K562 (cell line): ENCODE measurements at regions not wholly inside any gene's neighbourhood (a gene's known extent, or its start where the extent isn't known, plus 50 kb on each side); places are given as distances from the start of the nearest gene placed in this dataset.
A peak's percentile ranks its signal among the peaks of the same experiment; 100 is the strongest.
"Not testable (repeated sequence)": the region's sequence is repeated elsewhere in the genome, so short reads cannot be mapped to it uniquely, and the experiment has no call there.

ENCODE experiments used
- ATAC-seq: fragments of 200-7000 bp; cut with Tn5 transposase; 3 replicates; pipeline ENCODE4 v1.9.1; 2020; ENCODE audit warnings: moderate library complexity
- BruUV-seq: library from RNA; stranded (reverse); fragments of 400-500 nt; replicated peaks from 2 replicates; lab custom pipeline; 2021; lab: Mats Ljungman, UMichigan
- CTCF ChIA-PET: fragments of 300-600 bp; formaldehyde crosslinking; extraction: SDS; loops from one replicate; lab custom pipeline; 2021; ENCODE audit warnings: low intra/inter-chr PET ratio; lab: Yijun Ruan, JAX
- POLR2A ChIA-PET: fragments of 300-600, 350-650 bp; sonication (Branson Sonifier 250); formaldehyde crosslinking; extraction: SDS; loops from one replicate; lab custom pipeline; 2021; ENCODE audit warnings: antibody characterized with exemption, inconsistent platforms; lab: Yijun Ruan, JAX
- DNase-seq, 4 experiments: peaks; one replicate each; pipeline versions ENCODE4 v3.0.0 to v3.0.0-alpha.2; 2011 to 2018; ENCODE audit warnings: low spot score in 3 of 4, mixed read lengths in 3 of 4; ENCODE audit errors: extremely low read depth in 1 of 4
- FAIRE-seq: peaks from 2 replicates; lab custom pipeline; 2011; peaks lifted over from hg19 to GRCh38; lab: Jason Lieb, UNC
- H2AFZ ChIP-seq: 2 replicates; pipeline ENCODE4 v1.6.0; 2011; ENCODE audit warnings: low read depth, low read length, control low read depth, inconsistent platforms
- H3K27ac ChIP-seq: fragments of 200-600 bp; 3 replicates; pipeline ENCODE4 v1.8.0; 2011; ENCODE audit warnings: low read depth, mild to moderate bottlenecking, control low read depth, inconsistent platforms, low read length, moderate library complexity, mixed read lengths; ENCODE audit errors: extremely low read depth
- H3K27me3 ChIP-seq, 2 experiments: fragments of 300-600 bp in 1 of 2; 2 replicates in 1 of 2; 3 replicates in 1 of 2; pipeline versions ENCODE4 v1.6.0 to v1.8.0; 2011; ENCODE audit warnings: inconsistent platforms in 2 of 2, low read length in 2 of 2, mild to moderate bottlenecking in 1 of 2, mixed read lengths in 1 of 2, moderate library complexity in 1 of 2; ENCODE audit not compliant: control insufficient read depth in 2 of 2, insufficient read depth in 2 of 2
- H3K36me3 ChIP-seq: fragments of 300-600 bp; 3 replicates; pipeline ENCODE4 v1.8.0; 2011; ENCODE audit warnings: mild to moderate bottlenecking, low read length, inconsistent platforms; ENCODE audit not compliant: control insufficient read depth, insufficient read depth
- H3K4me1 ChIP-seq, 2 experiments: fragments of 200-600 bp in 1 of 2; replicated peaks in 1 of 2; 2 replicates in 1 of 2; 3 replicates in 1 of 2; pipeline versions ENCODE4 v1.5.1 to v1.8.0; 2011; ENCODE audit warnings: inconsistent platforms in 2 of 2, low read length in 2 of 2, mild to moderate bottlenecking in 1 of 2, mixed read lengths in 1 of 2, moderate library complexity in 1 of 2; ENCODE audit not compliant: control insufficient read depth in 2 of 2, insufficient read depth in 2 of 2
- H3K4me2 ChIP-seq: 2 replicates; pipeline ENCODE4 v1.6.1; 2011; ENCODE audit warnings: low read length, control low read depth, inconsistent platforms, mixed read lengths; ENCODE audit not compliant: insufficient read depth
- H3K4me3 ChIP-seq: fragments of 200-600 bp; sonication (generic), shearing (Covaris generic); 2 replicates; pipeline ENCODE4 v1.5.1; 2016; ENCODE audit warnings: control low read depth, inconsistent platforms
- H3K79me2 ChIP-seq: fragments of 200-600 bp; 3 replicates; pipeline ENCODE4 v1.8.0; 2011; ENCODE audit warnings: low read length, inconsistent platforms; ENCODE audit not compliant: control insufficient read depth, insufficient read depth
- H3K9ac ChIP-seq, 2 experiments: 2 replicates each; pipeline versions ENCODE4 v1.6.0 to v1.6.1; 2011; ENCODE audit warnings: low read depth in 2 of 2, low read length in 2 of 2, control low read depth in 1 of 2, inconsistent platforms in 1 of 2, mild to moderate bottlenecking in 1 of 2, mixed read lengths in 1 of 2; ENCODE audit not compliant: insufficient read depth in 1 of 2
- H3K9me1 ChIP-seq: one replicate; pipeline ENCODE4 v1.6.0; 2011; ENCODE audit warnings: inconsistent platforms, mild to moderate bottlenecking, low read length, moderate library complexity; ENCODE audit not compliant: control insufficient read depth, insufficient read depth
- H3K9me3 ChIP-seq: replicated peaks from 2 replicates; pipeline ENCODE4 v1.5.1; 2011; ENCODE audit warnings: low read depth, low read length, inconsistent platforms; ENCODE audit not compliant: control insufficient read depth, insufficient read depth
- H4K20me1 ChIP-seq: replicated peaks from 2 replicates; pipeline ENCODE4 v1.6.1; 2011; ENCODE audit warnings: low read length, inconsistent platforms, mixed read lengths; ENCODE audit not compliant: control insufficient read depth, insufficient read depth
- CCNT2 ChIP-seq: IDR thresholded peaks from 2 replicates; pipeline ENCODE4 v1.6.1; 2011; ENCODE audit warnings: borderline replicate concordance, low read depth, mild to moderate bottlenecking, moderate library complexity, mixed read lengths, low read length; ENCODE audit not compliant: insufficient read length; ENCODE audit errors: extremely low read depth
- HDAC1 ChIP-seq, 2 experiments: fragments of 450-650 bp; IDR thresholded peaks; 2 replicates each; pipeline ENCODE4 v1.6.1; 2016 to 2017; ENCODE audit warnings: inconsistent platforms in 1 of 2, mild to moderate bottlenecking in 1 of 2, moderate library complexity in 1 of 2
- L3MBTL2 ChIP-seq: fragments of 450-650 bp; IDR thresholded peaks from 2 replicates; pipeline ENCODE4 v1.6.1; 2016; ENCODE audit warnings: mild to moderate bottlenecking, moderate library complexity
- MAZ ChIP-seq, 2 experiments: fragments of 450-650 bp in 1 of 2; sonication (generic) in 1 of 2; formaldehyde crosslinking; IDR thresholded peaks in 1 of 2; conservative IDR thresholded peaks in 1 of 2; 2 replicates each; pipeline versions ENCODE4 v1.4.0 to v1.5.0; 2020; ENCODE audit warnings: mild to moderate bottlenecking in 1 of 2, missing genetic modification reagents in 1 of 2
- ZFPM2 ChIP-seq: fragments of 250-450 bp; sonication (Bioruptor Pico); IDR thresholded peaks from 2 replicates; pipeline ENCODE4 v1.5.1; 2022; ENCODE audit warnings: mild to moderate bottlenecking
- ZNF121 ChIP-seq: sonication (generic); formaldehyde crosslinking; conservative IDR thresholded peaks from 2 replicates; pipeline ENCODE4 v1.8.0; 2022; ENCODE audit warnings: missing genetic modification reagents
- ZNF318 ChIP-seq, 2 experiments: fragments of 450-650 bp; IDR thresholded peaks; 2 replicates each; pipeline ENCODE4 v1.6.1; 2016; ENCODE audit warnings: mild to moderate bottlenecking in 2 of 2, borderline replicate concordance in 1 of 2, low read depth in 1 of 2, moderate library complexity in 1 of 2
- ZNF79 ChIP-seq: fragments of 250-450 bp; sonication (Bioruptor Pico); IDR thresholded peaks from 2 replicates; pipeline ENCODE4 v1.4.0; 2020; ENCODE audit warnings: low read depth, mild to moderate bottlenecking, moderate library complexity
- WGBS: fragments of 100-300 bp; shearing (Covaris generic); methylation state at CpG from one replicate; pipeline ENCODE4 v1.1.6; 2016; ENCODE audit warnings: low coverage, mixed read lengths; ENCODE audit not compliant: insufficient coverage; ENCODE audit errors: missing lambda C conversion rate; 5-methylcytosine and 5-hydroxymethylcytosine counted together
- in situ Hi-C: fragments of 300-500 bp; cut with MboI; formaldehyde crosslinking; loops from 4 replicates; pipeline ENCODE4 v1.15.0; 2018; ENCODE audit warnings: inconsistent platforms, mixed read lengths
- intact Hi-C: fragments of 100-400 bp; cut with micrococcal nuclease; formaldehyde crosslinking; loops from 2 replicates; pipeline ENCODE4 v1.14.2; 2022

GRCh38 chr6:14521861-14522260 is 404.3 kb downstream of the CD83 start:
- H3K27me3 ChIP-seq, H3K9ac ChIP-seq, H3K36me3 ChIP-seq, BruUV-seq, H3K79me2 ChIP-seq, CTCF ChIA-PET, DNase-seq, H3K27ac ChIP-seq, H3K4me2 ChIP-seq, H4K20me1 ChIP-seq, H3K4me3 ChIP-seq, H3K4me1 ChIP-seq, H3K9me3 ChIP-seq, FAIRE-seq, in situ Hi-C loops, H2AFZ ChIP-seq, ATAC-seq, intact Hi-C loops, H3K9me1 ChIP-seq: not testable (repeated sequence)
- peak; percentile 58 for TF ChIP-seq ZNF121 (CRISPR knock-in tag)
- 65% methylated on average over 11 of the region's 11 CpGs for WGBS
- POLR2A ChIA-PET: interaction anchor here (1.3 kb wide), 1 partner anchor 15 kb away, joined by 4 read pairs; no protein-coding TSS in a partner anchor

GRCh38 chr6:14524319-14524718 is 406.7 kb downstream of the CD83 start:
- Histone ChIP-seq H3K36me3 (no peaks in the 10 kb centered on the region), H3K27me3 (no peaks in the 10 kb centered on the region), H3K9me1 (no peaks in the 10 kb centered on the region), H3K4me1 (no peaks in the 10 kb centered on the region; a peak in 1 of 5 replicates), H3K79me2 (no peaks in the 10 kb centered on the region), H2AFZ (no peak overlapping the region), H3K9me3 (no peaks in the 10 kb centered on the region), H3K9ac (no peak overlapping the region), H4K20me1 (no peaks in the 10 kb centered on the region), H3K27ac (no peak overlapping the region), H3K4me2 (no peak overlapping the region), H3K4me3 (no peak overlapping the region)
- no TSS peak for BruUV-seq
- intact Hi-C loops: no loop called here
- no peak for FAIRE-seq
- 41% methylated on average over 3 of the region's 3 CpGs for WGBS
- ATAC-seq: no peak
- ChIA-PET POLR2A (no interaction called here), CTCF (no interaction called here)
- no peak for DNase-seq
- in situ Hi-C loops: no loop called here
- no peak for TF ChIP-seq MAZ (CRISPR knock-in tag; conservative IDR thresholded peaks at IDR 0.05 in 1 of 2, IDR thresholded peaks at IDR 0.05 in 1 of 2)
- TF ChIP-seq CCNT2: no peak
- TF ChIP-seq L3MBTL2: no peak
- no peak for TF ChIP-seq ZNF318 (IDR thresholded peaks at IDR 0.05; ENCODE audit: borderline replicate concordance in 1 of 2, low read depth in 1 of 2)
- no peak for TF ChIP-seq ZNF79 (CRISPR knock-in tag)
- no peak for TF ChIP-seq ZFPM2 (CRISPR knock-in tag)
- no peak for TF ChIP-seq HDAC1 (IDR thresholded peaks at IDR 0.05)
